ENCODE measurements at regions not wholly inside any gene's neighbourhood (a gene's known extent, or its start where the extent isn't known, plus 50 kb on each side); places are given as distances from the start of the nearest gene placed in this dataset.
"Not testable (repeated sequence)": the region's sequence is repeated elsewhere in the genome, so short reads cannot be mapped to it uniquely, and the experiment has no call there.

GRCh38 chrY:13627323-13627722, 76.4 kb upstream of the TMSB4Y start:
- not testable (repeated sequence) for H3K36me3 Mint-ChIP-seq, H3K4me3 Mint-ChIP-seq, ATAC-seq, H3K27me3 Mint-ChIP-seq, H3K9me3 Mint-ChIP-seq, H3K27ac Mint-ChIP-seq, H3K4me1 Mint-ChIP-seq

- Mint-ChIP-seq H3K27ac (no peak overlapping the region), H3K4me1 (no peaks in the 10 kb centered on the region), H3K27me3 (no peaks in the 10 kb centered on the region), H3K9me3 (peaks cover 5% of the 10 kb centered on the region), H3K4me3 (no peak overlapping the region), H3K36me3 (no peaks in the 10 kb centered on the region)
- no peak for ATAC-seq
Measured at GRCh38 chrY:13615943-13616304, 87.8 kb upstream of the TMSB4Y start.

- no peak overlapping the region for H3K4me3 Mint-ChIP-seq
- H3K4me1 Mint-ChIP-seq = no peaks in the 10 kb centered on the region
- H3K27me3 Mint-ChIP-seq = no peaks in the 10 kb centered on the region
- H3K9me3 Mint-ChIP-seq = peaks cover 5% of the 10 kb centered on the region
- H3K27ac Mint-ChIP-seq = no peak overlapping the region
- no peak for ATAC-seq
- no peaks in the 10 kb centered on the region for H3K36me3 Mint-ChIP-seq
Measured at GRCh38 chrY:13615301-13615942, 88.3 kb upstream of the TMSB4Y start.

- Mint-ChIP-seq H3K27me3 (no peaks in the 10 kb centered on the region), H3K27ac (no peak overlapping the region), H3K36me3 (no peaks in the 10 kb centered on the region), H3K4me1 (no peaks in the 10 kb centered on the region), H3K9me3 (peaks cover 5% of the 10 kb centered on the region), H3K4me3 (no peak overlapping the region)
- no peak for ATAC-seq
Measured at GRCh38 chrY:13612916-13613315, 90.8 kb upstream of the TMSB4Y start.

GRCh38 chrY:13611965-13612364, 91.7 kb upstream of the TMSB4Y start:
- H3K27me3 Mint-ChIP-seq = no peaks in the 10 kb centered on the region
- ATAC-seq = no peak
- H3K36me3 Mint-ChIP-seq = no peaks in the 10 kb centered on the region
- peaks cover 5% of the 10 kb centered on the region for H3K9me3 Mint-ChIP-seq
- no peaks in the 10 kb centered on the region for H3K4me1 Mint-ChIP-seq
- no peak overlapping the region for H3K4me3 Mint-ChIP-seq
- no peak overlapping the region for H3K27ac Mint-ChIP-seq

- no peak overlapping the region for H3K4me3 Mint-ChIP-seq
- H3K36me3 Mint-ChIP-seq = no peaks in the 10 kb centered on the region
- ATAC-seq = no peak
- H3K27ac Mint-ChIP-seq = no peak overlapping the region
- no peaks in the 10 kb centered on the region for H3K27me3 Mint-ChIP-seq
- no peaks in the 10 kb centered on the region for H3K4me1 Mint-ChIP-seq
- no peaks in the 10 kb centered on the region for H3K9me3 Mint-ChIP-seq
Measured at GRCh38 chrY:13592450-13592849, 111.2 kb upstream of the TMSB4Y start.

- not testable (repeated sequence) for H3K27ac Mint-ChIP-seq, H3K27me3 Mint-ChIP-seq, H3K36me3 Mint-ChIP-seq, H3K4me1 Mint-ChIP-seq, H3K4me3 Mint-ChIP-seq, ATAC-seq, H3K9me3 Mint-ChIP-seq
Measured at GRCh38 chrY:13570931-13571330, 91.1 kb upstream of the UTY start.

GRCh38 chrY:13567186-13567585, 87.4 kb upstream of the UTY start:
- Mint-ChIP-seq H3K4me1 (no peaks in the 10 kb centered on the region), H3K36me3 (no peaks in the 10 kb centered on the region), H3K4me3 (no peak overlapping the region), H3K9me3 (no peaks in the 10 kb centered on the region), H3K27me3 (no peaks in the 10 kb centered on the region), H3K27ac (no peak overlapping the region)
- no peak for ATAC-seq

GRCh38 chrY:13554949-13555348, 75.1 kb upstream of the UTY start:
- Mint-ChIP-seq H3K36me3 (no peaks in the 10 kb centered on the region), H3K27me3 (no peaks in the 10 kb centered on the region), H3K4me3 (no peak overlapping the region), H3K4me1 (no peaks in the 10 kb centered on the region), H3K9me3 (peaks cover 2% of the 10 kb centered on the region), H3K27ac (no peak overlapping the region)
- ATAC-seq = no peak

GRCh38 chrY:13552393-13553116, 72.7 kb upstream of the UTY start:
- H3K4me1 Mint-ChIP-seq = no peaks in the 10 kb centered on the region
- H3K9me3 Mint-ChIP-seq = peaks cover 2% of the 10 kb centered on the region
- no peak overlapping the region for H3K27ac Mint-ChIP-seq
- ATAC-seq = no peak
- no peaks in the 10 kb centered on the region for H3K27me3 Mint-ChIP-seq
- H3K36me3 Mint-ChIP-seq = no peaks in the 10 kb centered on the region
- no peak overlapping the region for H3K4me3 Mint-ChIP-seq

GRCh38 chrY:13551246-13551645, 71.4 kb upstream of the UTY start:
- Mint-ChIP-seq H3K36me3 (no peaks in the 10 kb centered on the region), H3K9me3 (peaks cover 2% of the 10 kb centered on the region), H3K27ac (no peak overlapping the region), H3K4me3 (no peak overlapping the region), H3K27me3 (no peaks in the 10 kb centered on the region), H3K4me1 (no peaks in the 10 kb centered on the region)
- no peak for ATAC-seq

GRCh38 chrY:13544491-13544890, 64.7 kb upstream of the UTY start:
- Mint-ChIP-seq H3K27ac (no peak overlapping the region), H3K4me1 (no peaks in the 10 kb centered on the region), H3K36me3 (no peaks in the 10 kb centered on the region), H3K27me3 (no peaks in the 10 kb centered on the region), H3K4me3 (no peak overlapping the region), H3K9me3 (no peaks in the 10 kb centered on the region)
- no peak for ATAC-seq

- Mint-ChIP-seq H3K27ac (no peak overlapping the region), H3K36me3 (no peaks in the 10 kb centered on the region), H3K9me3 (no peaks in the 10 kb centered on the region), H3K4me1 (no peaks in the 10 kb centered on the region), H3K27me3 (no peaks in the 10 kb centered on the region), H3K4me3 (no peak overlapping the region)
- ATAC-seq = peak; percentile 47
Measured at GRCh38 chrY:13537919-13538318, 58.1 kb upstream of the UTY start.

All from stimulated activated memory B cell treated with anti-CD40 and anti-IgM and Interleukin-4, amounts not matched to agents 10 μg/mL and 1 μg/mL and 100 μg/mL, for 72 hours (primary cell).